Activated naive CD8-positive, alpha-beta T cell (primary cell): ENCODE measurements at regions not wholly inside any gene's neighbourhood (a gene's known extent, or its start where the extent isn't known, plus 50 kb on each side); places are given as distances from the start of the nearest gene placed in this dataset.

Experiments
- H3K27ac Mint-ChIP-seq: one replicate; pipeline ENCODE4 v1.8.0; 2021; ENCODE audit warnings: mixed read lengths
- H3K27me3 Mint-ChIP-seq: one replicate; pipeline ENCODE4 v1.8.0; 2021; ENCODE audit warnings: mixed read lengths
- H3K36me3 Mint-ChIP-seq: one replicate; pipeline ENCODE4 v1.8.0; 2021; ENCODE audit warnings: mixed read lengths
- H3K4me1 Mint-ChIP-seq: one replicate; pipeline ENCODE4 v1.8.0; 2021; ENCODE audit warnings: low read depth, mixed read lengths
- H3K4me3 Mint-ChIP-seq: one replicate; pipeline ENCODE4 v1.8.0; 2021; ENCODE audit warnings: mild to moderate bottlenecking, mixed read lengths
- H3K9me3 Mint-ChIP-seq: one replicate; pipeline ENCODE4 v1.8.0; 2021; ENCODE audit warnings: low read depth, mixed read lengths

GRCh38 chr3:159761848-159762635 lies 226.6 kb upstream of the IL12A start:
- Mint-ChIP-seq H3K4me3 (peak overlapping the region; percentile 30), H3K36me3 (no peaks in the 10 kb centered on the region), H3K4me1 (peaks cover 17% of the 10 kb centered on the region), H3K27ac (no peak overlapping the region), H3K27me3 (peaks cover 34% of the 10 kb centered on the region), H3K9me3 (no peaks in the 10 kb centered on the region)

GRCh38 chr3:159763011-159763601 lies 225.5 kb upstream of the IL12A start:
- no peak overlapping the region for H3K27ac Mint-ChIP-seq
- peaks cover 17% of the 10 kb centered on the region for H3K4me1 Mint-ChIP-seq
- H3K9me3 Mint-ChIP-seq = no peaks in the 10 kb centered on the region
- H3K4me3 Mint-ChIP-seq = peak overlapping the region; percentile 88
- peaks cover 41% of the 10 kb centered on the region for H3K27me3 Mint-ChIP-seq
- H3K36me3 Mint-ChIP-seq = no peaks in the 10 kb centered on the region

- Mint-ChIP-seq H3K4me1 (peaks cover 17% of the 10 kb centered on the region), H3K9me3 (no peaks in the 10 kb centered on the region), H3K36me3 (no peaks in the 10 kb centered on the region), H3K27ac (no peak overlapping the region), H3K4me3 (peak overlapping the region; percentile 88), H3K27me3 (peaks cover 45% of the 10 kb centered on the region)
These were observed 224.8 kb upstream of the IL12A start for GRCh38 chr3:159763602-159764489.

GRCh38 chr3:159764490-159765029 lies 224.1 kb upstream of the IL12A start:
- H3K27ac Mint-ChIP-seq = no peak overlapping the region
- peak overlapping the region; percentile 57 for H3K4me3 Mint-ChIP-seq
- H3K27me3 Mint-ChIP-seq = peaks cover 45% of the 10 kb centered on the region
- peaks cover 17% of the 10 kb centered on the region for H3K4me1 Mint-ChIP-seq
- H3K9me3 Mint-ChIP-seq = no peaks in the 10 kb centered on the region
- no peaks in the 10 kb centered on the region for H3K36me3 Mint-ChIP-seq

- H3K4me3 Mint-ChIP-seq = peak overlapping the region; percentile 72
- H3K36me3 Mint-ChIP-seq = no peaks in the 10 kb centered on the region
- peaks cover 45% of the 10 kb centered on the region for H3K27me3 Mint-ChIP-seq
- no peak overlapping the region for H3K27ac Mint-ChIP-seq
- no peaks in the 10 kb centered on the region for H3K9me3 Mint-ChIP-seq
- peaks cover 17% of the 10 kb centered on the region for H3K4me1 Mint-ChIP-seq
These were observed 223.4 kb upstream of the IL12A start for GRCh38 chr3:159765030-159765859.

GRCh38 chr3:159765860-159766294 lies 222.8 kb upstream of the IL12A start:
- Mint-ChIP-seq H3K4me1 (peaks cover 17% of the 10 kb centered on the region), H3K27me3 (peaks cover 44% of the 10 kb centered on the region), H3K27ac (no peak overlapping the region), H3K4me3 (peak overlapping the region; percentile 72), H3K9me3 (no peaks in the 10 kb centered on the region), H3K36me3 (no peaks in the 10 kb centered on the region)

- H3K27ac Mint-ChIP-seq = no peak overlapping the region
- H3K36me3 Mint-ChIP-seq = no peaks in the 10 kb centered on the region
- H3K4me3 Mint-ChIP-seq = no peak overlapping the region
- H3K9me3 Mint-ChIP-seq = no peaks in the 10 kb centered on the region
- H3K4me1 Mint-ChIP-seq = peaks cover 17% of the 10 kb centered on the region
- H3K27me3 Mint-ChIP-seq = peaks cover 41% of the 10 kb centered on the region
These were observed 222.0 kb upstream of the IL12A start for GRCh38 chr3:159766563-159767185.

- peaks cover 30% of the 10 kb centered on the region for H3K27me3 Mint-ChIP-seq
- H3K4me3 Mint-ChIP-seq = no peak overlapping the region
- H3K36me3 Mint-ChIP-seq = no peaks in the 10 kb centered on the region
- H3K27ac Mint-ChIP-seq = no peak overlapping the region
- no peaks in the 10 kb centered on the region for H3K9me3 Mint-ChIP-seq
- no peaks in the 10 kb centered on the region for H3K4me1 Mint-ChIP-seq
These were observed 217.6 kb upstream of the IL12A start for GRCh38 chr3:159770998-159771397.

- no peak overlapping the region for H3K4me3 Mint-ChIP-seq
- no peaks in the 10 kb centered on the region for H3K9me3 Mint-ChIP-seq
- no peak overlapping the region for H3K27ac Mint-ChIP-seq
- peaks cover 20% of the 10 kb centered on the region for H3K27me3 Mint-ChIP-seq
- no peaks in the 10 kb centered on the region for H3K36me3 Mint-ChIP-seq
- no peaks in the 10 kb centered on the region for H3K4me1 Mint-ChIP-seq
These were observed 216.6 kb upstream of the IL12A start for GRCh38 chr3:159771865-159772611.

GRCh38 chr3:159773706-159774105 lies 214.9 kb upstream of the IL12A start:
- H3K4me1 Mint-ChIP-seq = no peaks in the 10 kb centered on the region
- H3K36me3 Mint-ChIP-seq = no peaks in the 10 kb centered on the region
- no peaks in the 10 kb centered on the region for H3K9me3 Mint-ChIP-seq
- H3K4me3 Mint-ChIP-seq = no peak overlapping the region
- H3K27me3 Mint-ChIP-seq = peaks cover 9% of the 10 kb centered on the region
- no peak overlapping the region for H3K27ac Mint-ChIP-seq

GRCh38 chr3:159775372-159775961 lies 213.2 kb upstream of the IL12A start:
- Mint-ChIP-seq H3K9me3 (no peaks in the 10 kb centered on the region), H3K27me3 (peaks cover 8% of the 10 kb centered on the region), H3K4me3 (no peak overlapping the region), H3K27ac (no peak overlapping the region), H3K36me3 (no peaks in the 10 kb centered on the region), H3K4me1 (no peaks in the 10 kb centered on the region)

GRCh38 chr3:159776779-159777178 lies 211.9 kb upstream of the IL12A start:
- Mint-ChIP-seq H3K9me3 (no peaks in the 10 kb centered on the region), H3K27me3 (peaks cover 7% of the 10 kb centered on the region), H3K27ac (no peak overlapping the region), H3K4me3 (no peak overlapping the region), H3K4me1 (no peaks in the 10 kb centered on the region), H3K36me3 (no peaks in the 10 kb centered on the region)

GRCh38 chr3:159779883-159780282 lies 208.8 kb upstream of the IL12A start:
- H3K9me3 Mint-ChIP-seq = no peaks in the 10 kb centered on the region
- H3K4me1 Mint-ChIP-seq = no peaks in the 10 kb centered on the region
- H3K36me3 Mint-ChIP-seq = no peaks in the 10 kb centered on the region
- no peak overlapping the region for H3K4me3 Mint-ChIP-seq
- no peak overlapping the region for H3K27ac Mint-ChIP-seq
- peaks cover 4% of the 10 kb centered on the region for H3K27me3 Mint-ChIP-seq
